RWPE1 (cell line): ENCODE measurements at regions not wholly inside any gene's neighbourhood (a gene's known extent, or its start where the extent isn't known, plus 50 kb on each side); places are given as distances from the start of the nearest gene placed in this dataset.

Source experiments
- CTCF ChIA-PET: fragments of 350-600 bp; sonication (Branson Sonifier 250); formaldehyde crosslinking; extraction: SDS; loops from one replicate; lab custom pipeline; 2021; lab: Yijun Ruan, JAX
- POLR2A ChIA-PET: fragments of 400-600 bp; formaldehyde crosslinking; extraction: SDS; loops from one replicate; lab custom pipeline; 2020; ENCODE audit warnings: antibody characterized with exemption; ENCODE audit not compliant: low non-redundant PET; lab: Yijun Ruan, JAX
- DNase-seq: peaks from one replicate; pipeline ENCODE4 v3.0.0; 2012; ENCODE audit warnings: low spot score
- H3K27ac ChIP-seq: fragments of 450-650 bp; 2 replicates; pipeline ENCODE4 v1.5.1; 2017
- CTCF ChIP-seq: fragments of 450-650 bp; conservative IDR thresholded peaks from 2 replicates; pipeline ENCODE4 v1.5.1; 2017; ENCODE audit warnings: low read depth, mild to moderate bottlenecking

GRCh38 chr1:57963581-57963980 lies 539.7 kb upstream of the DAB1 start:
- H3K27ac ChIP-seq, result no peak overlapping the region
- TF ChIP-seq CTCF, result no peak
- DNase-seq, result no peak
- ChIA-PET CTCF (interaction anchor here (0.6 kb wide), 1 partner anchor 731 kb away, joined by 3 read pairs; no protein-coding TSS in a partner anchor), POLR2A (no interaction called here)

GRCh38 chr1:57959531-57960241 lies 535.8 kb upstream of the DAB1 start:
- H3K27ac ChIP-seq, result no peak overlapping the region
- no peak for DNase-seq
- ChIA-PET POLR2A (no interaction called here), CTCF (interaction anchor here (0.6 kb wide), 1 partner anchor 478 kb away, joined by 5 read pairs; no protein-coding TSS in a partner anchor)
- TF ChIP-seq CTCF, result no peak

- no peak for TF ChIP-seq CTCF
- ChIA-PET CTCF (no interaction called here), POLR2A (no interaction called here)
- no peak for DNase-seq
- no peak overlapping the region for H3K27ac ChIP-seq
Measured at GRCh38 chr1:57957576-57957975, 533.7 kb upstream of the DAB1 start.

- POLR2A ChIA-PET, result no interaction called here
- H3K27ac ChIP-seq, result no peak overlapping the region
- no peak for DNase-seq
- CTCF ChIA-PET, result no interaction called here
- TF ChIP-seq CTCF, result no peak
Measured at GRCh38 chr1:57951390-57951789, 527.5 kb upstream of the DAB1 start.

- ChIA-PET CTCF (no interaction called here), POLR2A (no interaction called here)
- no peak for TF ChIP-seq CTCF
Measured at GRCh38 chr1:57949168-57949567, 525.3 kb upstream of the DAB1 start.

GRCh38 chr1:57947471-57947870 lies 523.6 kb upstream of the DAB1 start:
- DNase-seq, result no peak

More at GRCh38 chr1:57949168-57949567, 525.3 kb upstream of the DAB1 start:
- DNase-seq, result no peak
- no peak overlapping the region for H3K27ac ChIP-seq

More at GRCh38 chr1:57947471-57947870, 523.6 kb upstream of the DAB1 start:
- TF ChIP-seq CTCF, result no peak
- no peak overlapping the region for H3K27ac ChIP-seq
- CTCF ChIA-PET, result no interaction called here
- POLR2A ChIA-PET, result no interaction called here
